Panc1 (cell line): ENCODE measurements at regions not wholly inside any gene's neighbourhood (a gene's known extent, or its start where the extent isn't known, plus 50 kb on each side); places are given as distances from the start of the nearest gene placed in this dataset.

ENCODE experiments used
- ATAC-seq: fragments of 200-7000 bp; cut with Tn5 transposase; 2 replicates; pipeline ENCODE4 v1.9.1; 2020; ENCODE audit warnings: mild to moderate bottlenecking, moderate library complexity
- BruUV-seq: library from RNA; stranded (reverse); fragments of 400-500 nt; replicated peaks from 2 replicates; lab custom pipeline; 2021; lab: Mats Ljungman, UMichigan
- CTCF ChIA-PET: fragments of 300-600 bp; sonication (Branson Sonifier 250); formaldehyde crosslinking; loops from one replicate; lab custom pipeline; 2022; ENCODE audit warnings: antibody characterized with exemption; lab: Charles Lee
- POLR2A ChIA-PET: fragments of 300-600 bp; sonication (Branson Sonifier 250); formaldehyde crosslinking; loops from one replicate; lab custom pipeline; 2022; ENCODE audit warnings: antibody characterized with exemption; lab: Charles Lee
- DNase-seq: peaks from one replicate; pipeline ENCODE4 v3.0.0-alpha.2; 2010; ENCODE audit warnings: low read depth, low spot score
- H3K27ac ChIP-seq: 2 replicates; pipeline ENCODE4 v1.5.1; 2011; ENCODE audit warnings: mild to moderate bottlenecking, low read length, inconsistent platforms
- H3K27me3 ChIP-seq: fragments of 200-500 bp; sonication (Bioruptor generic); 2 replicates; pipeline ENCODE4 v1.6.0; 2014; ENCODE audit warnings: low read length, inconsistent platforms; ENCODE audit not compliant: control insufficient read depth, insufficient read depth
- H3K36me3 ChIP-seq: fragments of 200-500 bp; sonication (Bioruptor generic); 2 replicates; pipeline ENCODE4 v1.5.1; 2014; ENCODE audit warnings: inconsistent platforms, mild to moderate bottlenecking, low read length, moderate library complexity; ENCODE audit not compliant: control insufficient read depth, insufficient read depth
- H3K4me1 ChIP-seq: 2 replicates; pipeline ENCODE4 v1.5.1; 2011; ENCODE audit warnings: inconsistent platforms, mild to moderate bottlenecking, low read length, moderate library complexity; ENCODE audit not compliant: control insufficient read depth, insufficient read depth
- H3K4me3 ChIP-seq, 2 experiments: 2 replicates each; pipeline ENCODE4 v1.5.1; 2011 to 2012; ENCODE audit warnings: low read depth in 2 of 2, low read length in 2 of 2, mild to moderate bottlenecking in 2 of 2, inconsistent platforms in 1 of 2, moderate library complexity in 1 of 2
- H3K9me3 ChIP-seq: fragments of 200-500 bp; sonication (Bioruptor generic); 2 replicates; pipeline ENCODE4 v1.5.1; 2014; ENCODE audit warnings: low read depth, mild to moderate bottlenecking, inconsistent platforms, low read length, moderate library complexity; ENCODE audit not compliant: control insufficient read depth, insufficient read depth
- POLR2AphosphoS5 ChIP-seq: IDR thresholded peaks from 2 replicates; pipeline ENCODE4 v1.6.1; 2012; ENCODE audit warnings: mild to moderate bottlenecking, low read depth, low read length, moderate library complexity
- REST ChIP-seq, 2 experiments: IDR thresholded peaks; 2 replicates each; pipeline ENCODE4 v1.6.1; 2011 to 2012; ENCODE audit warnings: low read depth in 2 of 2, control low read depth in 1 of 2, low read length in 1 of 2, mild to moderate bottlenecking in 1 of 2, moderate library complexity in 1 of 2; ENCODE audit not compliant: insufficient read depth in 1 of 2
- SIN3A ChIP-seq: IDR thresholded peaks from 2 replicates; pipeline ENCODE4 v1.6.1; 2012; ENCODE audit warnings: low read depth, mild to moderate bottlenecking, low read length, moderate library complexity, borderline replicate concordance; ENCODE audit not compliant: insufficient read depth
- TCF7L2 ChIP-seq: IDR thresholded peaks from 2 replicates; pipeline ENCODE4 v1.6.1; 2011; ENCODE audit warnings: mild to moderate bottlenecking, low read depth, low read length, inconsistent platforms
- in situ Hi-C: cut with HindIII; loops from 2 replicates; pipeline ENCODE4 v1.10.0; 2016; ENCODE audit warnings: low sequenced_read_pairs, low pct_unique_long_range_greater_than_20kb
- intact Hi-C: fragments of 100-400 bp; cut with micrococcal nuclease; formaldehyde crosslinking; loops from one replicate; pipeline ENCODE4 v1.10.0; 2022; ENCODE audit not compliant: unreplicated experiment
- TF ChIP-seq, protein P1 (sequence below): fragments of 450-650 bp; IDR thresholded peaks from 2 replicates; pipeline ENCODE4 v1.5.1; 2017; ENCODE audit warnings: mild to moderate bottlenecking

DNA sequence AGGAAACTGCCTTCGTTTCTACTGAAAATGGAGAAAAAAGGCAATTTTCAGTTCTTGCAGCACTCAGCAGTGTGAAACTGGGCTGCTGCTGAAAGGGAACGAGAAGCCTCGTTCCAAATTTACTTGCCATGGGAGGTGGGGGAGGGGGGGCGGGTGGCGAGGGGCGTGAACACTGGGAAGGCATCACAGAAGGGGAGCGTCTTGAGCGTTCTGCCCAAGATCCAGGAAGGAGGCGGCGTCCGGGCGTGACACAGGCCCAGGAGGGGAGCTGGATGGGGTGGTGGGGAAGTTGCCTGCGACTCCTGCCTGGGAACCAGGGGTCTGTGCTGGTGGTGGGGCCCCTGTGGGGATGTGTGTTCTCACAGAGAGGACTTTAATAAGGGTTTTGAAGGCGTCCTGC lies 213.5 kb downstream of the CTTN start:
- intact Hi-C loops (no loop called here), in situ Hi-C loops (no loop called here)
- no peak for TF ChIP-seq REST (IDR thresholded peaks at IDR 0.05; ENCODE audit: insufficient read depth in 1 of 2, low read depth in 2 of 2, low read length in 1 of 2)
- no peak for TF ChIP-seq SIN3A
- TF ChIP-seq, protein P1, sequence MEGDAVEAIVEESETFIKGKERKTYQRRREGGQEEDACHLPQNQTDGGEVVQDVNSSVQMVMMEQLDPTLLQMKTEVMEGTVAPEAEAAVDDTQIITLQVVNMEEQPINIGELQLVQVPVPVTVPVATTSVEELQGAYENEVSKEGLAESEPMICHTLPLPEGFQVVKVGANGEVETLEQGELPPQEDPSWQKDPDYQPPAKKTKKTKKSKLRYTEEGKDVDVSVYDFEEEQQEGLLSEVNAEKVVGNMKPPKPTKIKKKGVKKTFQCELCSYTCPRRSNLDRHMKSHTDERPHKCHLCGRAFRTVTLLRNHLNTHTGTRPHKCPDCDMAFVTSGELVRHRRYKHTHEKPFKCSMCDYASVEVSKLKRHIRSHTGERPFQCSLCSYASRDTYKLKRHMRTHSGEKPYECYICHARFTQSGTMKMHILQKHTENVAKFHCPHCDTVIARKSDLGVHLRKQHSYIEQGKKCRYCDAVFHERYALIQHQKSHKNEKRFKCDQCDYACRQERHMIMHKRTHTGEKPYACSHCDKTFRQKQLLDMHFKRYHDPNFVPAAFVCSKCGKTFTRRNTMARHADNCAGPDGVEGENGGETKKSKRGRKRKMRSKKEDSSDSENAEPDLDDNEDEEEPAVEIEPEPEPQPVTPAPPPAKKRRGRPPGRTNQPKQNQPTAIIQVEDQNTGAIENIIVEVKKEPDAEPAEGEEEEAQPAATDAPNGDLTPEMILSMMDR: no peak
- no peak for TF ChIP-seq TCF7L2
- no peak for TF ChIP-seq POLR2AphosphoS5
- CTCF ChIA-PET: no interaction called here
- no peaks in the 10 kb centered on the region for H3K36me3 ChIP-seq
- BruUV-seq: no TSS peak
- H3K9me3 ChIP-seq: no peaks in the 10 kb centered on the region
- no peaks in the 10 kb centered on the region for H3K4me1 ChIP-seq
- H3K4me3 ChIP-seq: no peak overlapping the region
- H3K27ac ChIP-seq: no peak overlapping the region
- no peak for ATAC-seq
- H3K27me3 ChIP-seq: no peaks in the 10 kb centered on the region
- no peak for DNase-seq
- POLR2A ChIA-PET: no interaction called here

GRCh38 chr11:70612459-70613141 lies 214.3 kb downstream of the CTTN start:
- Histone ChIP-seq H3K4me3 (no peak overlapping the region), H3K27me3 (no peaks in the 10 kb centered on the region), H3K9me3 (no peaks in the 10 kb centered on the region), H3K27ac (no peak overlapping the region), H3K4me1 (no peaks in the 10 kb centered on the region), H3K36me3 (no peaks in the 10 kb centered on the region)
- no TSS peak for BruUV-seq
- in situ Hi-C loops (no loop called here), intact Hi-C loops (no loop called here)
- ATAC-seq (no peak), DNase-seq (no peak)
- ChIA-PET CTCF (no interaction called here), POLR2A (no interaction called here)
- TF ChIP-seq POLR2AphosphoS5 (no peak), REST (IDR thresholded peaks at IDR 0.05; ENCODE audit: insufficient read depth in 1 of 2, low read depth in 2 of 2, low read length in 1 of 2) (no peak), SIN3A (no peak)
